Pancreas (tissue), 10 donors: ENCODE measurements at regions not wholly inside any gene's neighbourhood (a gene's known extent, or its start where the extent isn't known, plus 50 kb on each side); places are given as distances from the start of the nearest gene placed in this dataset.

Experiments used
- ATAC-seq, 4 donors: fragments of 200-7000 bp; cut with Tn5 transposase; one replicate each; pipeline versions ENCODE4 v1.8.0 to v1.9.1; 2020; ENCODE audit warnings: mild to moderate bottlenecking in 4 of 4, moderate library complexity in 4 of 4
- DNase-seq, 6 donors: peaks; one replicate each; pipeline ENCODE4 v3.0.0-alpha.2; 2020
- FAIRE-seq: peaks from 2 replicates; lab custom pipeline; 2012; peaks lifted over from hg19 to GRCh38; lab: Jason Lieb, UNC
- H3K27ac ChIP-seq, 4 donors: fragments of 200-600 bp; sonication (generic); 1 replicate in 3 of 4; 2 replicates in 1 of 4; pipeline versions ENCODE4 v1.5.0 to v1.8.0; 2020
- H3K27me3 ChIP-seq, 4 donors: fragments of 200-600 bp; one replicate each; pipeline ENCODE4 v1.8.0; 2021
- H3K36me3 ChIP-seq, 3 donors: fragments of 200-600 bp; sonication (generic) in 1 of 3; one replicate each; pipeline versions ENCODE4 v1.5.0 to v1.8.0; 2020 to 2021
- H3K4me1 ChIP-seq, 3 donors: fragments of 200-600 bp; one replicate each; pipeline ENCODE4 v1.8.0; 2021
- H3K4me3 ChIP-seq, 4 donors: fragments of 200-600 bp; sonication (generic) in 2 of 4; one replicate each; pipeline versions ENCODE4 v1.5.0 to v1.8.0; 2020 to 2021
- H3K9me3 ChIP-seq, 4 donors: fragments of 200-600 bp; one replicate each; pipeline ENCODE4 v1.8.0; 2021
- WGBS, 2 donors: extraction: QIAGEN DNeasy Blood & Tissue Kit; methylation state at CpG; one replicate each; pipeline ENCODE4 v1.1.7; 2013; 5-methylcytosine and 5-hydroxymethylcytosine counted together
- intact Hi-C, 3 donors: fragments of 100-400 bp; cut with DNase I; formaldehyde crosslinking; loops; one replicate each; pipeline versions ENCODE4 v1.11.1 to v1.14.2; 2022
- TF ChIP-seq, protein P1 (sequence below), 4 donors: fragments of 200-600 bp; sonication (generic) in 3 of 4; IDR thresholded peaks; one replicate each; pipeline versions ENCODE4 v1.5.0 to v1.8.0; 2021; ENCODE audit warnings: antibody characterized with exemption in 4 of 4
- donor health status: healthy with polysubstance abuse.
- donor health status: DM: no; HTN: no; CAD: no; lungs with moderate emphysema.
- donor health status: DM: no; HTN: no; CAD: no.
- donor health status: control.
- donor health status: control.
- donor health status: Bipolar disorder and iron deficiency.
- donor health status: DM: yes; HTN: yes; CAD: no.
- donor health status: DM: no; HTN: no; CAD: no.
- donor health status: DM: no; HTN: no; CAD: no.
- donor health status: DM: yes; HTN: yes; CAD: no.

DNA sequence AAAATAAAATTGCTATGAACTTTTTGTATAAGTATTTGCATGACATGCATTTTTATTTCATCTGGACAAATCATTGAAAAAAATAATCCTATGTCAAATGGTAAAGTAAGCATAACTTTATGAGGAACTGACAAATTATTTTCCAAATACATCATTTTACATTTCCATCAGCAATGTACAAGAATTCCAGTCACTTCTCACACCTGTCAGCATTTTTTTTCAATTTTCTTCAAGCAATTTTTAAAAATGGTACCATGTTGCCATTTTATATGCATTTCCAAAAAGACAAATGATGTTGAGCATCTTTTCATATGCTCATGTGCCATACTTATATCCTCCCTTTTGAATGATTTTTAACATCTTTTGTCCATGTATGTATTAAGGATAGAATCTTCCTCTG is 961.7 kb upstream of the PIK3C3 start:
- ATAC-seq (no peak), DNase-seq (no peak), FAIRE-seq (no peak)
- no peak overlapping the region for H3K4me3 ChIP-seq
- H3K27ac ChIP-seq = no peak overlapping the region
- intact Hi-C loops = no loop called here
- TF ChIP-seq, protein P1, sequence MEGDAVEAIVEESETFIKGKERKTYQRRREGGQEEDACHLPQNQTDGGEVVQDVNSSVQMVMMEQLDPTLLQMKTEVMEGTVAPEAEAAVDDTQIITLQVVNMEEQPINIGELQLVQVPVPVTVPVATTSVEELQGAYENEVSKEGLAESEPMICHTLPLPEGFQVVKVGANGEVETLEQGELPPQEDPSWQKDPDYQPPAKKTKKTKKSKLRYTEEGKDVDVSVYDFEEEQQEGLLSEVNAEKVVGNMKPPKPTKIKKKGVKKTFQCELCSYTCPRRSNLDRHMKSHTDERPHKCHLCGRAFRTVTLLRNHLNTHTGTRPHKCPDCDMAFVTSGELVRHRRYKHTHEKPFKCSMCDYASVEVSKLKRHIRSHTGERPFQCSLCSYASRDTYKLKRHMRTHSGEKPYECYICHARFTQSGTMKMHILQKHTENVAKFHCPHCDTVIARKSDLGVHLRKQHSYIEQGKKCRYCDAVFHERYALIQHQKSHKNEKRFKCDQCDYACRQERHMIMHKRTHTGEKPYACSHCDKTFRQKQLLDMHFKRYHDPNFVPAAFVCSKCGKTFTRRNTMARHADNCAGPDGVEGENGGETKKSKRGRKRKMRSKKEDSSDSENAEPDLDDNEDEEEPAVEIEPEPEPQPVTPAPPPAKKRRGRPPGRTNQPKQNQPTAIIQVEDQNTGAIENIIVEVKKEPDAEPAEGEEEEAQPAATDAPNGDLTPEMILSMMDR (IDR thresholded peaks at IDR 0.05) = no peak
- no peaks in the 10 kb centered on the region for H3K36me3 ChIP-seq
- no peaks in the 10 kb centered on the region for H3K4me1 ChIP-seq
- no peaks in the 10 kb centered on the region for H3K27me3 ChIP-seq
- no peaks in the 10 kb centered on the region for H3K9me3 ChIP-seq

- H3K4me1 ChIP-seq = no peaks in the 10 kb centered on the region
- H3K4me3 ChIP-seq = no peak overlapping the region
- H3K27me3 ChIP-seq = no peaks in the 10 kb centered on the region
- 46 to 50% methylated on average over 1 of the region's 1 CpG for WGBS, 2 donors
- H3K9me3 ChIP-seq = no peaks in the 10 kb centered on the region
- intact Hi-C loops = no loop called here
- TF ChIP-seq, protein P1 (IDR thresholded peaks at IDR 0.05) = no peak
- H3K36me3 ChIP-seq = no peaks in the 10 kb centered on the region
- ATAC-seq (no peak), FAIRE-seq (no peak), DNase-seq (no peak)
- no peak overlapping the region for H3K27ac ChIP-seq
Observed at GRCh38 chr18:40987581-40987980, 967.5 kb upstream of the PIK3C3 start.

DNA sequence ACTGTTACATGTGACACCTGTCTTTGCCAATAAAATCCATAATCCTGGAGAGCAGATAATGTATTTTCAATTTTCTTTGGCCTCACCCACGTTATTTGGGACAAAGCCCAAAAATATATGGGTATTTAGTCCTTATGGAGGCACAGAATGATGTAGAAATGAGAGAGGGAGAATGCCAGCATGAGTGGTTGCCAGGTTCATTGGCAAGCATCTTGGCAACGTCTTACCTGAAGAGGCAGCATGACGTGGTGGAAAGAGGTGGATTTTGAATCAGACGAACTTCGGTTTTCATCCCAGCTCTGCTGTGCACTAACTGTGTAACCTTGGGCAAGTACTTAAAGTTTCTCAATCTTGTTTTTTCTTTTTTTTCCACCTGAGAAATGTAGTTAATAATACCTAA is 969.6 kb upstream of the PIK3C3 start:
- H3K27me3 ChIP-seq = no peaks in the 10 kb centered on the region
- no peak overlapping the region for H3K27ac ChIP-seq
- TF ChIP-seq, protein P1 (IDR thresholded peaks at IDR 0.05) = no peak
- ATAC-seq (no peak), DNase-seq (no peak), FAIRE-seq (no peak)
- 32 to 55% methylated on average over 5 of the region's 5 CpGs for WGBS, 2 donors
- no peaks in the 10 kb centered on the region for H3K9me3 ChIP-seq
- no peaks in the 10 kb centered on the region for H3K4me1 ChIP-seq
- H3K4me3 ChIP-seq = no peak overlapping the region
- intact Hi-C loops = no loop called here
- no peaks in the 10 kb centered on the region for H3K36me3 ChIP-seq

DNA sequence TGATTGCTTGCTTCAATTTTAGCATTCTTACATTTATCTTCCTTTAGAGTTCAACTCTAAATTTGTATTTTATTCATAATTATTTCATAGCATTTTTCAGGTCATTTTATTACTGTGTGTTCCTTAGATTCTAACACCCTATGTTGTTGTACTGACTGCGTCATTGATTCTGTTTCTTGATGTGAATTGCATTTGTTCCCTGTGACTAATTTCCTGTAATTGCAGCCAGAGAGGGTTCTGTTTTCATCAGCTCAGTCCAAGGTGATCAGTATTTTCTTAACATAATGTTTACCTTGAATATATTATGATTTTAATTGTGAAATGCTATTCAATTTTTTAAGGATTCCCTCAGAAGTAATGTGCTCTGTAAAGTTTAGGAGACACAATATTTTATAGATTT is 970.2 kb upstream of the PIK3C3 start:
- WGBS, 2 donors = 72 to 79% methylated on average over 1 of the region's 1 CpG
- Histone ChIP-seq H3K27ac (no peak overlapping the region), H3K4me1 (no peaks in the 10 kb centered on the region), H3K36me3 (no peaks in the 10 kb centered on the region), H3K9me3 (no peaks in the 10 kb centered on the region), H3K4me3 (no peak overlapping the region), H3K27me3 (no peaks in the 10 kb centered on the region)
- no peak for DNase-seq
- intact Hi-C loops = no loop called here
- TF ChIP-seq, protein P1 (IDR thresholded peaks at IDR 0.05) = no peak
- no peak for ATAC-seq
- FAIRE-seq = no peak

DNA sequence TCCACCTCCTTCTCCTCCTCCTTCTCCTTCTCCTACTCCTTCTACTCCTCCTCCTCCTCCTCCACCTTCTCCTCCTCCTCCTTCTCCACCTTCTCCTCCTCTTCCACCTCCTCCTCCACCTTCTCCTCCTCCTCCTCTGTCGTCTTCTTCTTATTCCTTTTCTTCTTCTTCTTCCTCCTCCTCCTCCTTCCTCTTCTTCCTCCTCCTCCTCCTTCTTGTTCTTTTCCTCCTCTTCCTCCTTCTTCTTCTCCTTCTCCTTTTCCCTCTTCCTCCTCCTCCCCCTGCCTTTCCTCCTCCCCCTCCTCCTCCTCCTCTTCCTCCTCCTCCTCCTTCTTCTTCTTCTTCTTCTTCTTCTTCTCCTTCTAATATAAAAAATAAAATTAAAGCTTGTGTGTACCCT is 971.2 kb upstream of the PIK3C3 start:
- Histone ChIP-seq H3K4me1 (no peaks in the 10 kb centered on the region), H3K27me3 (no peaks in the 10 kb centered on the region), H3K9me3 (no peaks in the 10 kb centered on the region), H3K27ac (no peak overlapping the region), H3K36me3 (no peaks in the 10 kb centered on the region), H3K4me3 (no peak overlapping the region)
- FAIRE-seq = no peak
- TF ChIP-seq, protein P1 (IDR thresholded peaks at IDR 0.05) = no peak
- WGBS, 2 donors = 41 to 63% methylated on average over 1 of the region's 1 CpG
- intact Hi-C loops = no loop called here
- no peak for ATAC-seq
- DNase-seq = no peak
